ENCODE measurements at regions not wholly inside any gene's neighbourhood (a gene's known extent, or its start where the extent isn't known, plus 50 kb on each side); places are given as distances from the start of the nearest gene placed in this dataset.

- no peak overlapping the region for H3K4me3 ChIP-seq (ENCODE audit: low read depth, low read length)
- no peak for TF ChIP-seq CTCF (IDR thresholded peaks at IDR 0.05; ENCODE audit: borderline replicate concordance, insufficient read depth, low read depth, low read length)
These were observed 143.0 kb upstream of the AJAP1 start for GRCh38 chr1:4511374-4511773.

- H3K4me3 ChIP-seq (ENCODE audit: low read depth, low read length), result no peak overlapping the region
- no peak for TF ChIP-seq CTCF (IDR thresholded peaks at IDR 0.05; ENCODE audit: borderline replicate concordance, insufficient read depth, low read depth, low read length)
These were observed 141.8 kb upstream of the AJAP1 start for GRCh38 chr1:4512636-4513035.

- no peak for TF ChIP-seq CTCF (IDR thresholded peaks at IDR 0.05; ENCODE audit: borderline replicate concordance, insufficient read depth, low read depth, low read length)
- H3K4me3 ChIP-seq (ENCODE audit: low read depth, low read length), result no peak overlapping the region
These were observed 140.7 kb upstream of the AJAP1 start for GRCh38 chr1:4513685-4514084.

- TF ChIP-seq CTCF (IDR thresholded peaks at IDR 0.05; ENCODE audit: borderline replicate concordance, insufficient read depth, low read depth, low read length), result no peak
These were observed 138.6 kb upstream of the AJAP1 start for GRCh38 chr1:4515727-4516289.

GRCh38 chr1:4516596-4516995, 137.8 kb upstream of the AJAP1 start:
- no peak overlapping the region for H3K4me3 ChIP-seq (ENCODE audit: low read depth, low read length)
- no peak for TF ChIP-seq CTCF (IDR thresholded peaks at IDR 0.05; ENCODE audit: borderline replicate concordance, insufficient read depth, low read depth, low read length)

More at GRCh38 chr1:4515727-4516289, 138.6 kb upstream of the AJAP1 start:
- H3K4me3 ChIP-seq (ENCODE audit: low read depth, low read length), result no peak overlapping the region

- no peak for TF ChIP-seq CTCF (IDR thresholded peaks at IDR 0.05; ENCODE audit: borderline replicate concordance, insufficient read depth, low read depth, low read length)
These were observed 137.0 kb upstream of the AJAP1 start for GRCh38 chr1:4517186-4517954.

DNA sequence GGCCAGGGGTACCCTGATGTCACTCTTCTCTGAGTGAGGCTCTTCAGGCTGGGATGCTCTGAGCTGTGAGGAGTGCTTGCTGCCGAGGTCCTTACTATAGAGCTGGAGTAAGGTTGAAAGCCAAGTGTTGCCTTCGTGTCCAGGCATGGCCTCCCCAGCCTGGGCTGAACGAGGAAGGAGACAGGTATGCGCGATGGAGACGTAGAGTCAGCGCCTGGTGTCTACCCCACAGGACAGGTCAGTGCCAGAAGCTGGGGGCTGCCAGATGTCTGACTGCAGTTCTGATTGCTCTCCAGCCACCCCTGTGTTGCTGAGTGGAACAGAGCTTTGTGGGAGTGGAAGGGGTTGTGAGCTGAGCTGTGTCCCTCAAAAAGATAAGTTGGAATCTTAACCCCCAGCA, 135.8 kb upstream of the AJAP1 start:
- no peak overlapping the region for H3K4me3 ChIP-seq (ENCODE audit: low read depth, low read length)
- TF ChIP-seq CTCF (IDR thresholded peaks at IDR 0.05; ENCODE audit: borderline replicate concordance, insufficient read depth, low read depth, low read length), result no peak

More at GRCh38 chr1:4517186-4517954, 137.0 kb upstream of the AJAP1 start:
- no peak overlapping the region for H3K4me3 ChIP-seq (ENCODE audit: low read depth, low read length)
